Tibial nerve (tissue), 4 donors: ENCODE measurements at regions not wholly inside any gene's neighbourhood (a gene's known extent, or its start where the extent isn't known, plus 50 kb on each side); places are given as distances from the start of the nearest gene placed in this dataset.

ENCODE experiments used
- DNase-seq, 2 donors: peaks; one replicate each; pipeline ENCODE4 v3.0.0-alpha.2; 2019; ENCODE audit warnings: low spot score in 2 of 2
- H3K27ac ChIP-seq, 4 donors: fragments of 200-600 bp; sonication (generic) in 3 of 4; one replicate each; pipeline ENCODE4 v1.5.1; 2017 to 2019; ENCODE audit warnings: mild to moderate bottlenecking in 1 of 4
- H3K27me3 ChIP-seq, 2 donors: fragments of 200-600 bp; sonication (generic) in 1 of 2; one replicate each; pipeline versions ENCODE4 v1.5.1 to v1.6.0; 2017 to 2019
- H3K36me3 ChIP-seq, 3 donors: fragments of 200-600 bp; sonication (generic); one replicate each; pipeline ENCODE4 v1.5.1; 2018 to 2019
- H3K4me1 ChIP-seq, 4 donors: fragments of 200-600 bp; sonication (generic) in 3 of 4; one replicate each; pipeline ENCODE4 v1.5.1; 2017 to 2019
- H3K4me3 ChIP-seq, 4 donors: fragments of 200-600 bp; sonication (generic) in 3 of 4; one replicate each; pipeline ENCODE4 v1.5.1; 2017 to 2019; ENCODE audit warnings: mild to moderate bottlenecking in 1 of 4, moderate library complexity in 1 of 4
- H3K9me3 ChIP-seq, 4 donors: fragments of 200-600 bp; sonication (generic) in 3 of 4; one replicate each; pipeline ENCODE4 v1.5.1; 2017 to 2019
- EP300 ChIP-seq, 2 donors: sonication (generic); formaldehyde crosslinking; IDR thresholded peaks; one replicate each; pipeline ENCODE4 v1.6.1; 2017; ENCODE audit warnings: antibody characterized with exemption in 2 of 2, mild to moderate bottlenecking in 1 of 2
- POLR2A ChIP-seq, 2 donors: fragments of 450-650 bp; IDR thresholded peaks; one replicate each; pipeline ENCODE4 v1.6.1; 2017; ENCODE audit warnings: antibody characterized with exemption in 2 of 2, mild to moderate bottlenecking in 2 of 2, moderate library complexity in 2 of 2
- WGBS, 2 donors: methylation state at CpG; one replicate each; pipeline ENCODE4 v1.1.5; 2018; 5-methylcytosine and 5-hydroxymethylcytosine counted together
- TF ChIP-seq, protein P1 (sequence below), 5 experiments: fragments of 200-600 bp in 3 of 5; fragments of 450-650 bp in 2 of 5; sonication (generic) in 3 of 5; IDR thresholded peaks; one replicate each; pipeline ENCODE4 v1.5.1; 2016 to 2019; ENCODE audit warnings: antibody characterized with exemption in 5 of 5, mild to moderate bottlenecking in 3 of 5, moderate library complexity in 2 of 5

DNA sequence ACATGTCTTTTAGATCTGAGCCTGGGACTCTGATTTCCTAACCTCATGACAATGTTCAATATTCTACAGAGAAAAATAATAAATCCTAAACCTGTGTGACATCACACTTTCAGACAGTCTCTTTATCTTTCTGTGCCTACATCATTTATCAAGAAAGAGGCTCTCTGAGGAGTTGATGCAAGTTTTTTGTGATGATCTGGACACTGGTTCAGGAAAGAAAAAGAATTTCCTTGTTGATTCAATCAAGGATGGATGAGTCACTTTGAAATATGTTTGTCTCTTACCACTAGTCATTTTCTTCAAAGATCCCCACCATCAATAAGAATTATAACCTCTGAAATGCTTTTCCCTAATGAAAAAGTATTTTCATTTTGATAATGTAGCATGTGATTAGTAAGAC, 404.6 kb downstream of the WDR72 start:
- no peak for DNase-seq
- H3K27ac ChIP-seq = no peak overlapping the region
- H3K36me3 ChIP-seq = no peaks in the 10 kb centered on the region
- no peak overlapping the region for H3K4me3 ChIP-seq
- H3K27me3 ChIP-seq = no peaks in the 10 kb centered on the region
- no peaks in the 10 kb centered on the region for H3K9me3 ChIP-seq
- no peaks in the 10 kb centered on the region for H3K4me1 ChIP-seq
- TF ChIP-seq POLR2A (IDR thresholded peaks at IDR 0.05) (no peak), EP300 (IDR thresholded peaks at IDR 0.05) (no peak)
- TF ChIP-seq, protein P1, sequence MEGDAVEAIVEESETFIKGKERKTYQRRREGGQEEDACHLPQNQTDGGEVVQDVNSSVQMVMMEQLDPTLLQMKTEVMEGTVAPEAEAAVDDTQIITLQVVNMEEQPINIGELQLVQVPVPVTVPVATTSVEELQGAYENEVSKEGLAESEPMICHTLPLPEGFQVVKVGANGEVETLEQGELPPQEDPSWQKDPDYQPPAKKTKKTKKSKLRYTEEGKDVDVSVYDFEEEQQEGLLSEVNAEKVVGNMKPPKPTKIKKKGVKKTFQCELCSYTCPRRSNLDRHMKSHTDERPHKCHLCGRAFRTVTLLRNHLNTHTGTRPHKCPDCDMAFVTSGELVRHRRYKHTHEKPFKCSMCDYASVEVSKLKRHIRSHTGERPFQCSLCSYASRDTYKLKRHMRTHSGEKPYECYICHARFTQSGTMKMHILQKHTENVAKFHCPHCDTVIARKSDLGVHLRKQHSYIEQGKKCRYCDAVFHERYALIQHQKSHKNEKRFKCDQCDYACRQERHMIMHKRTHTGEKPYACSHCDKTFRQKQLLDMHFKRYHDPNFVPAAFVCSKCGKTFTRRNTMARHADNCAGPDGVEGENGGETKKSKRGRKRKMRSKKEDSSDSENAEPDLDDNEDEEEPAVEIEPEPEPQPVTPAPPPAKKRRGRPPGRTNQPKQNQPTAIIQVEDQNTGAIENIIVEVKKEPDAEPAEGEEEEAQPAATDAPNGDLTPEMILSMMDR (IDR thresholded peaks at IDR 0.05) = no peak

DNA sequence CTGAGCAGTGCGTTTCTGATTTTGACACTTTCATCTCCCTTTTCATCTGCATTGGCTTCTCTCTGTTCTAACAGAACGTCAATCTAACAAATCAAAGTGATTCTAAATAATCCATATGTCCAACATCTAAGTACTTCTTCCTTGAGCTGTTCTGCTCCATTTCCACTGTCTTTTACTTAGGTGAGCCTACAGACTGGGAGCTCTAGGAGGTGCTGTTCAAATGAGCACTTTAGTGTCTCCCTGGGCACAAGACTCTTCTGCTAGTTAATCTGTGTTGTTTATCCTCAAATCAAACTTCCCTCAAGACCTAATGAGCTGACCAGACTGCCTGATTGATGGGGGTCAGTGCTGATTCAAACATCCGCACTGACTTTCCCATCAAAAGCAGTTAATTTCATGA, 408.1 kb downstream of the WDR72 start:
- no peak overlapping the region for H3K4me3 ChIP-seq
- no peaks in the 10 kb centered on the region for H3K27me3 ChIP-seq
- no peak for DNase-seq
- no peaks in the 10 kb centered on the region for H3K36me3 ChIP-seq
- no peak overlapping the region for H3K27ac ChIP-seq
- no peaks in the 10 kb centered on the region for H3K9me3 ChIP-seq
- 77 to 82% methylated on average over 3 of the region's 3 CpGs for WGBS, 2 donors
- TF ChIP-seq, protein P1 (IDR thresholded peaks at IDR 0.05) = no peak
- TF ChIP-seq POLR2A (IDR thresholded peaks at IDR 0.05) = no peak
- no peak for TF ChIP-seq EP300 (IDR thresholded peaks at IDR 0.05)
- H3K4me1 ChIP-seq = no peaks in the 10 kb centered on the region

DNA sequence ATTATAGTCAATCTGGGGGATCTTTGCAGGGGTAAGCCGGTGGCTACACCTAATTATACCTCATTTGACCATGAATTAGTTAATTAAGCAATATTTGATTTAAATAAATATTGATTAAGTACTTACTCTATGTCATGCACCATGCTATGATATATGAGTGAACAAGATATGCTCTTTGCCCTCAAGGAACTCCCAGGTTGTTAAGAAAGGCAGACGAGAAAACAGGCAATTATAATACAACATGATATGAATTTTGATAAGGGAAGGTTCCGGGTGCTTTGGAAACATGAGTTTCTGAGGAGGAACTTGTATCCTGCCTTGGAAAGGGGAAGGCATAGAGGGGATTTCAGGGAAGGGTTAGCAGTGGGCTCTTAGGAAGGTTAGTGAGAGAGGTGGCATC, 412.9 kb downstream of the WDR72 start:
- TF ChIP-seq POLR2A (IDR thresholded peaks at IDR 0.05) (no peak), EP300 (IDR thresholded peaks at IDR 0.05) (no peak)
- TF ChIP-seq, protein P1 (IDR thresholded peaks at IDR 0.05) = no peak
- Histone ChIP-seq H3K27ac (no peak overlapping the region), H3K36me3 (no peaks in the 10 kb centered on the region), H3K4me3 (no peak overlapping the region), H3K4me1 (no peaks in the 10 kb centered on the region), H3K9me3 (no peaks in the 10 kb centered on the region), H3K27me3 (no peaks in the 10 kb centered on the region)
- 79% methylated on average over 3 of the region's 3 CpGs for WGBS, 2 donors
- DNase-seq = no peak

DNA sequence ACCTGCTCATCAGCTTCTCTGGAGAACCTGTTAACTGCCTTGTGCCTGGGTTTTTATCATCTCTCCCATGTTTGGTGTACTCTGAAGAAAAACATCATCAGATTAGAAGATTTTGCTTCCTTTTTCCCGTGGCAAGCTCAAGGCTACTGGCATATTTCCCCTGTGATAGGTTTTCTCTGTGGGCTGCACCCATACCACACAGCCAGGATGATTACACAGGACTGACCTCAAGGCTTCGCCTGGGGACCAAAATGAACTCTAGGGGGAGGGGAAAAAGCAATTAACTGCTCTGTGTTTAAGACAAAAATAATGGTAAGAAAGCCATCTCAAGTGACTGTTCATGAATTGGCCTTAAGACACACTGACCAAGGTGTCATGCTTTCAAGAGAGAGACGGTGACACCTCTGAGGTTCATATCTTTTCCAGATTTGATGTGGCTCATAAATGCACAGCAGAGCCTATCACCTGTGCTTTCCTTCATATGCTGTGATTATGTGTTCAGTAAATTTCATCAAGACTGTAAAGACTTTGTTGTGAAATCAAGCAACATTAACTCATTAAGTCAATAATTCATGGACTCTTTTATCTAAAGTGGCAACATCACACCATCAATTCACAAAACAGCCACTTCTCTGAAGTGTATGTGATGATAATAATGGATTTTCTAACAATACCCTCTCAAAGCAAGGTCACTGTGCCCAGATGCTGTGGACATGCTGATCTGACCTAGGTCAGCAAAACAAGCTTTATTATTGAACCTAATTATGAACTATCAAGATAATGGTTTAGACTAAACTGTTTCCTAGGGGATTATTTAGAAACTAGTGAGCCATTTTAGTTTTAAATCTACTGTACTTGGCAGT, 427.9 kb downstream of the WDR72 start:
- no peaks in the 10 kb centered on the region for H3K4me1 ChIP-seq
- no peak overlapping the region for H3K27ac ChIP-seq
- H3K4me3 ChIP-seq = no peak overlapping the region
- TF ChIP-seq EP300 (IDR thresholded peaks at IDR 0.05) = no peak
- no peak for TF ChIP-seq POLR2A (IDR thresholded peaks at IDR 0.05)
- TF ChIP-seq, protein P1 (IDR thresholded peaks at IDR 0.05) = no peak
- no peaks in the 10 kb centered on the region for H3K9me3 ChIP-seq
- no peaks in the 10 kb centered on the region for H3K27me3 ChIP-seq
- H3K36me3 ChIP-seq = no peaks in the 10 kb centered on the region
- DNase-seq = no peak
- 37 to 47% methylated on average over 3 of the region's 3 CpGs for WGBS, 2 donors

DNA sequence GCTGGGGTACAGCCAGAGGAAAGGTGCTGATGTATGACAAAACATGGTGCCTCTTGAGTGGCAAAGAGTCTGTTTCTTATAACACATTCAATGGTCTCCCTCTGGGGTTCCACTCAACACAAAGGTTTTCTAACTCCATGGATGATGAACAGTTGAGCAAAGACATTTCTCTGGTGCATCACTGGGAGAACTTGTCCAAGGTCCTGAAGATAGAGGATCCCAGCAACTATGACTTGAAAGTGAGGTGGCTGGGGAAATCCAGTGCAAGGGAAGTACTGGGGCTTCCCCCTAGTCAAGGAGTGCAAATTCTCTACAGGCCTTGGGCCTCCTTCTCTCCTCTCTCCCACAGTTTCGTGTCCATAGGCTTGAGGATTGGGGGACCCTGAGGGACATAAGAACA, 431.1 kb downstream of the WDR72 start:
- no peak for DNase-seq
- Histone ChIP-seq H3K27me3 (no peaks in the 10 kb centered on the region), H3K4me3 (no peak overlapping the region), H3K36me3 (no peaks in the 10 kb centered on the region), H3K4me1 (no peaks in the 10 kb centered on the region), H3K27ac (no peak overlapping the region), H3K9me3 (no peaks in the 10 kb centered on the region)
- 47 to 56% methylated on average over 1 of the region's 1 CpG for WGBS, 2 donors
- TF ChIP-seq, protein P1 (IDR thresholded peaks at IDR 0.05) = no peak
- TF ChIP-seq POLR2A (IDR thresholded peaks at IDR 0.05) (no peak), EP300 (IDR thresholded peaks at IDR 0.05) (no peak)
